ENCODE measurements at regions not wholly inside any gene's neighbourhood (a gene's known extent, or its start where the extent isn't known, plus 50 kb on each side); places are given as distances from the start of the nearest gene placed in this dataset.
"Not testable (repeated sequence)": the region's sequence is repeated elsewhere in the genome, so short reads cannot be mapped to it uniquely, and the experiment has no call there.

GRCh38 chr12:46569826-46570439, 197.4 kb upstream of the SLC38A2 start:
- no peak for DNase-seq

GRCh38 chr12:46567667-46568066, 195.1 kb upstream of the SLC38A2 start:
- no peak for DNase-seq

- no peak for DNase-seq
Observed at GRCh38 chr12:46562625-46563225, 190.2 kb upstream of the SLC38A2 start.

- not testable (repeated sequence) for DNase-seq
Observed at GRCh38 chr12:46561769-46562624, 189.4 kb upstream of the SLC38A2 start.

GRCh38 chr12:46560874-46561273, 188.3 kb upstream of the SLC38A2 start:
- DNase-seq: no peak

GRCh38 chr12:46560089-46560488, 187.5 kb upstream of the SLC38A2 start:
- no peak for DNase-seq

GRCh38 chr12:46559311-46559710, 186.7 kb upstream of the SLC38A2 start:
- no peak for DNase-seq

- DNase-seq: no peak
Observed at GRCh38 chr12:46558677-46559076, 186.1 kb upstream of the SLC38A2 start.

- no peak for DNase-seq
Observed at GRCh38 chr12:46557539-46558373, 185.2 kb upstream of the SLC38A2 start.

GRCh38 chr12:46556819-46557524, 184.4 kb upstream of the SLC38A2 start:
- no peak for DNase-seq

- no peak for DNase-seq
Observed at GRCh38 chr12:46556105-46556559, 183.6 kb upstream of the SLC38A2 start.

GRCh38 chr12:46555406-46555852, 182.9 kb upstream of the SLC38A2 start:
- no peak for DNase-seq

- DNase-seq: no peak
Observed at GRCh38 chr12:46554460-46554859, 181.9 kb upstream of the SLC38A2 start.

GRCh38 chr12:46553911-46554310, 181.3 kb upstream of the SLC38A2 start:
- no peak for DNase-seq

- no peak for DNase-seq
Observed at GRCh38 chr12:46553266-46553665, 180.7 kb upstream of the SLC38A2 start.

GRCh38 chr12:46550266-46550879, 177.8 kb upstream of the SLC38A2 start:
- DNase-seq: no peak

GRCh38 chr12:46549527-46550265, 177.1 kb upstream of the SLC38A2 start:
- DNase-seq: no peak

GRCh38 chr12:46548605-46549071, 176.1 kb upstream of the SLC38A2 start:
- no peak for DNase-seq

GRCh38 chr12:46547421-46548354, 175.1 kb upstream of the SLC38A2 start:
- DNase-seq: no peak

All from NCI-H748 treated with DMSO at 0.1 percent for 48 hours (cell line).